H1 (cell line): ENCODE measurements at regions not wholly inside any gene's neighbourhood (a gene's known extent, or its start where the extent isn't known, plus 50 kb on each side); places are given as distances from the start of the nearest gene placed in this dataset.

Experiments used
- EZH2 ChIP-seq: fragments of 200-600 bp; sonication (generic); IDR thresholded peaks from 2 replicates; pipeline ENCODE4 v1.7.1; 2012; ENCODE audit warnings: low read depth, mild to moderate bottlenecking, moderate library complexity, low read length, inconsistent platforms; ENCODE audit not compliant: severe bottlenecking
- PHF8 ChIP-seq: fragments of 200-600 bp; sonication (generic); conservative IDR thresholded peaks from 2 replicates; pipeline ENCODE4 v1.7.1; 2012; ENCODE audit warnings: low read depth, mild to moderate bottlenecking, inconsistent platforms, low read length, moderate library complexity
- POLR2A ChIP-seq, 2 experiments: IDR thresholded peaks; 1 replicate in 1 of 2; 2 replicates in 1 of 2; pipeline ENCODE4 v1.6.1; 2011; ENCODE audit warnings: low read depth in 2 of 2, low read length in 2 of 2, mild to moderate bottlenecking in 2 of 2; ENCODE audit errors: control extremely low read depth in 1 of 2
- POLR2AphosphoS5 ChIP-seq: IDR thresholded peaks from 2 replicates; pipeline ENCODE4 v1.6.1; 2011; ENCODE audit warnings: low read depth, low read length
- SP4 ChIP-seq: IDR thresholded peaks from 2 replicates; pipeline ENCODE4 v1.6.1; 2012; ENCODE audit warnings: low read length, inconsistent platforms
- TCF12 ChIP-seq: IDR thresholded peaks from 2 replicates; pipeline ENCODE4 v1.6.1; 2011; ENCODE audit warnings: low read depth, mild to moderate bottlenecking, low read length

- no peak for TF ChIP-seq TCF12
- TF ChIP-seq EZH2, result no peak
- TF ChIP-seq SP4, result no peak
- no peak for TF ChIP-seq POLR2A (IDR thresholded peaks at IDR 0.05; ENCODE audit: control extremely low read depth in 1 of 2, low read depth in 2 of 2, low read length in 2 of 2)
- TF ChIP-seq POLR2AphosphoS5, result no peak
- no peak for TF ChIP-seq PHF8
Observed at GRCh38 chr5:164253764-164254163, 748.3 kb downstream of the MAT2B start.
